NOMO-1 (cell line): ENCODE measurements at regions not wholly inside any gene's neighbourhood (a gene's known extent, or its start where the extent isn't known, plus 50 kb on each side); places are given as distances from the start of the nearest gene placed in this dataset.
"Not testable (repeated sequence)": the region's sequence is repeated elsewhere in the genome, so short reads cannot be mapped to it uniquely, and the experiment has no call there.

ENCODE experiments used
- DNase-seq, 2 experiments: peaks; one replicate each; lab custom pipeline; 2025; ENCODE audit not compliant: unreplicated experiment in 2 of 2; lab: John Stamatoyannopoulos, UW

GRCh38 chr1:207241164-207241934 is 80.1 kb upstream of the CD55 start:
- DNase-seq: no peak

DNA sequence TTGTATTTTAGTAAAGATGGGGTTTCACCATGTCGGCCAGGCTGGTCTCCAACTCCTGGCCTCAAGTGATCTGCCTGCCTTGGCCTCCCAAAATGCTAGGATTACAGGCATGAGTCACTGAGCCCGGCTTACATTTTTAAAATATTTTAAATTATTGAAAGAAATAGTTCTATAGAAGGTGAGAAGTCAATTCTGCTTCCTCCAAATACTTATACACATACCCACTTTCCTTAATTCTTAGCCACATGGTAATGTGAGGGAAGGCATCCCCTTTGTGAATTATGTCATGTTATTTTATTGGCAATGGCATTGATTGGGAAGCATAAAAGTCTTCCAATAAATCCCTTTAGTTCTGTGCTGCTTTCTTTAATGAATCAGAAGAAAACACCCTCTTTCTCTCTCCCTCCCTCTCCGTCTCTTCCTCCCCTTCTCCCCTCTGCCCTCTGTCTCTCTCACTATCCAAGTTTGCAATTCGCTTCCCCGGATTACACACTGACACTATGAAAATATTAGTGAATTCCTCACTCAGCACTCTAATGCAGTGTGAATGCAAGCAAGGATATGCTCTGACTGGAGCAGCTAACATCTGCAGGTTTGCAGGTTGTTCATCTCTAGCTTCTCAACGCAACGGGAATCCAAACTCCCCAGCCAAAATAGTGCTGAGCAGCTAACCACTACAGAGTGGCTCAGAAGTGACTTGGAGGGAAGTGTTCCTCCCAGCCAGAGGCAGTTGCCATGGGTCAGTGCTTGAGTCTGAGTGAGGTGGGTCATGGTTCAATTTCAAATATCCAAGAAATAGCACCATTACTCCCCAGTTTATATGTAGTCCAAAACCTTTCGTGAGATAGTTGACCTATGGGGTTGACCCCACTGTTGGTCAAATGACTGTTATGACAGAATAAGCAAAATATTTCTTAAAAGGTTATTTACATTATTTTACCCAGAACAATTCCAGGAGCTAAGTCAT is 77.8 kb upstream of the CD55 start:
- no peak for DNase-seq

DNA sequence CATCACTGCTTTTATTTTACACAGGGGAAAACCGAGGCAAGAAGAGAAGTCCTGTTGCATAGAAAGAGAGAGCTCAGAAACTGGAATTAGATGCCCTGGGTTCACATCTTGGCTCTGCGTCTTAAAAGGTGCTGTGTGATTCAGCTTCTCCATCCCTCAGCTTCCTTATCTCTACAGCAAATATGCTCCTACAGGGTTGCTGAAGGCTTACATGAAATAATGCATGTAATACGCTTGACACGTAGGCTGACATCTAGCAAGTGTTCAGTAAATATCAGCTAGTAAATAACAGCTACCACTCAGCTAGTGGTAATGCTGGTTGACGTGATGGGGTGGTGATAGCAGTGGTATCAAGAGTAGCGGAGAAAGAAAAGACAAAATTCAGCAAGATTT is 77.1 kb upstream of the CD55 start:
- no peak for DNase-seq

- no peak for DNase-seq
These were observed 76.4 kb upstream of the CD55 start for GRCh38 chr1:207245124-207245523.

GRCh38 chr1:207248544-207249198 is 72.8 kb upstream of the CD55 start:
- DNase-seq: peak; percentile 66 to 85

GRCh38 chr1:207250431-207250830 is 71.0 kb upstream of the CD55 start:
- DNase-seq: no peak

DNA sequence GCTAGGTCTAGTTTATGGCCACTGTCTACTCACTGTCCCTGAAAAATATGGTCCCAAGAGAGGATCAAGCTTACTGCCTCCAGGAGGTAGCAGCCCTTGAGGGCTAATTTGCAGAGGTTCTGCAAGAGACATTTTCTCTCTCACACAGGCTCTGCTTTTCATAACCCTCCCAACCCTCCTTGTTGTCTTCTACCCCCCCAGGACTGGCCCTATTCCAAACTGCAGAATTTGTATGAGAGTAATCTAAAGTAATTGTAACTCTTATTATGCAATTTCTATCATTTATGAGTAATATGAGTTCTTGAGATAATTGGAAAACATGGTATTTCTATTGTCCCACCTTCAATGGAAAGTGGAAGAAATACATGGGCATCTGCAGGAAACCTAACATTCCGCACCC is 70.4 kb upstream of the CD55 start:
- DNase-seq: no peak

DNA sequence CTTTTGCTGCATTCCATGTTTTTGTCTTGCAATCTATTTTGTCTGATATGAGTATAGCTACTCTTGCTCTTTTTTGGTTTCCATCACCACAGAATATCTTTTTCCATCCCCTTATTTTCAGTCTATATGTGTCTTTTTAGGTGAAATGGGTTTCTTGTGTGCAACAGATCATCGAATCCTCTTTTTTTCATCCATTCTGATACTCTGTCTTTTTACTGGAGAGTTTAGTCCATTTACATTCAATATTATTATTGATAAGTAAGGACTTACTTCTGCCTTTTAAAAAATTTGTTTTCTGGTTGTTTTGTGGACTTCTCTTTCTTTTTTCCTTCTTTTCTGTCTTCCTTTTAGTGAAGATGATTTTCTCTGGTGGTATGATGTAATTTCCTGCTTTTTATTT is 64.6 kb upstream of the CD55 start:
- no peak for DNase-seq

DNA sequence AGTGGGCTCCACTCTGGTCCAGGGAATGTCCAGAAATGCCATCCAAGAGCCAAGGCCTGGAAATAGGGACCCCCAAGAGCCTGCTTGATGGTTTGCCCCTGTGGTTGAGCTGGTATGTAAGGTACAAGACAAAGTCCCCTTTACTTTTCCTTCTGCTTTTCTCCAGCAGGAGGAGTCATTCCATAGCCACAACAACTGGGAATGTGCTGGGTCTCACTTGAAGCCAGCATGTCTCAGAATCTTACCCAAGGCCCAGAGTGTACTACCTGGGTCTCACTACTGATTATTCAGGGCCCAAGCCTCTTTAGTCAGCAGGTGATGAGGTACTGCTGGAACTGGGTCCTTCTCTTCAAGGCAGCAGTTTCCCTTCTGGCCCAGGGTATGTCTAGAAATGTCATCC is 62.1 kb upstream of the CD55 start:
- no peak for DNase-seq

- no peak for DNase-seq
These were observed 59.5 kb upstream of the CD55 start for GRCh38 chr1:207261971-207262370.

- DNase-seq: not testable (repeated sequence)
These were observed 58.6 kb upstream of the CD55 start for GRCh38 chr1:207262891-207263290.

GRCh38 chr1:207264663-207265252 is 56.7 kb upstream of the CD55 start:
- DNase-seq: no peak

DNA sequence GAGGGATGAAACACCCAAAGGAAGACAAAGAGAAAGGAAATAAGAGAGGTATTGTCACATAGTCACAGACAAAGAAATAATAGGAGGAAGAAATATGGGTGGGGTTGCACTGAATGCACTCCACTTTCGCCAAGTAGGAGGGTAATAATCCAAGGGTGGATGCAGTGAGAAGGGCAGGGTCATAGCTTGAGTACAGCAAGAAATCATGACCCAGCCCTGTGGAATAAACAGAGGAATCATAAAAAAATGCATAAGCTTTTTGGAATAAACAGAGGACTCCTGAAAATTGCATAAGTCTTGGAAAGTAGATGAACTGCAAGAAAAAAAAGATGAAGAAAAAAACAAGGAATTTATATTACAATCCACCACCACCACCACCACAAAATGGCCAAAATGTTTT is 53.1 kb upstream of the CD55 start:
- DNase-seq: no peak

DNA sequence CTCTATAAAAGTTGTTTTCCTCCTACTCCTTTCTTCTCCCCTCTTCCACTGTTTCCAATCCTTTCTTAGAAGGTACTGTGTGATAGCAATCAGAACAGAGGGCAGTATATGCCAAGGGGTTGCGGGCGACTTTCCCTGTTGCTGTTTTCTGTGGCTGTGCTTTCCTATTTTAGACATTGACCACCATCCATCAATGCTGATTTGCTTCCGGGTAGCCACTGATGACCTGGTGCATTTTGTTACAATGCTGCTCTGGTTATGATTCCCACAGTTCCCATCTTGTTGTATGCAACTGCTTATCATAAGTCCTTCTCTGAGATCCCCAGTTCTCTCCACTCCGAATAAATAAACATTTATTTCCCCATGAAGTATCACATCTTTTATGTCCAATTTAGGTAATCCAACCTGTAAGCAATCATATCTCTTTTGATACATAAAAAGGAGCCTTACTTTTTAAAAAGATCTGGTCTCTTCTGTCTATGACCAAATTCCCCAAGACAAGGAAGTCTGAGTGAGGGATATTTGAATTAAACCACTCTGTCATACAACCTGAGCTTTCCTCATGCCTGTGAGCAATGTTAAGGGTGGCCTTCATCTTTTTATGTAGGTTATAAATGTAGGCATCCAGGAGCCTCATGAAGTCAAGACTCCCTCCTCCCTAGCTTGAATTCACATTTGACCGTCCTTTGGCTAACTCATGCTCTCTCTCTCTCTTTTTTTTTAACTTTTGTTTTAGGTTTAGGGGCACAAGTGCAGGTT is 52.5 kb upstream of the CD55 start:
- DNase-seq: no peak
